ENCODE measurements at regions not wholly inside any gene's neighbourhood (a gene's known extent, or its start where the extent isn't known, plus 50 kb on each side); places are given as distances from the start of the nearest gene placed in this dataset.

- Histone ChIP-seq H3K27me3 (ENCODE audit: insufficient read depth, low read length, poor library complexity) (peaks cover 27% of the 10 kb centered on the region), H3K9me3 (ENCODE audit: insufficient read depth, low read length, severe bottlenecking) (no peaks in the 10 kb centered on the region), H4K20me1 (ENCODE audit: insufficient read depth, low read length) (no peaks in the 10 kb centered on the region), H2AFZ (ENCODE audit: low read depth, low read length) (no peak overlapping the region), H3K27ac (ENCODE audit: low read length) (no peak overlapping the region), H3K4me1 (ENCODE audit: insufficient read depth, low read length) (no peaks in the 10 kb centered on the region), H3K79me2 (ENCODE audit: insufficient read depth, low read length) (no peaks in the 10 kb centered on the region), H3K4me3 (ENCODE audit: low read depth in 1 of 2, low read length in 2 of 2) (no peak overlapping the region), H3K4me2 (ENCODE audit: insufficient read depth, low read length) (no peak overlapping the region), H3K36me3 (ENCODE audit: insufficient read depth, low read length) (no peaks in the 10 kb centered on the region), H3K9ac (ENCODE audit: low read depth, low read length) (no peak overlapping the region)
- TF ChIP-seq EZH2 (IDR thresholded peaks at IDR 0.05; ENCODE audit: borderline replicate concordance, low read depth, low read length, severe bottlenecking), result no peak
- TF ChIP-seq CTCF (IDR thresholded peaks at IDR 0.05; ENCODE audit: borderline replicate concordance, extremely low read depth, low read length, poor library complexity, severe bottlenecking), result no peak
- ATAC-seq (ENCODE audit: insufficient read depth, low read depth) (no peak), DNase-seq (no peak)
Observed at GRCh38 chr2:217632043-217632442, 370.8 kb downstream of the TNS1 start.

DNA sequence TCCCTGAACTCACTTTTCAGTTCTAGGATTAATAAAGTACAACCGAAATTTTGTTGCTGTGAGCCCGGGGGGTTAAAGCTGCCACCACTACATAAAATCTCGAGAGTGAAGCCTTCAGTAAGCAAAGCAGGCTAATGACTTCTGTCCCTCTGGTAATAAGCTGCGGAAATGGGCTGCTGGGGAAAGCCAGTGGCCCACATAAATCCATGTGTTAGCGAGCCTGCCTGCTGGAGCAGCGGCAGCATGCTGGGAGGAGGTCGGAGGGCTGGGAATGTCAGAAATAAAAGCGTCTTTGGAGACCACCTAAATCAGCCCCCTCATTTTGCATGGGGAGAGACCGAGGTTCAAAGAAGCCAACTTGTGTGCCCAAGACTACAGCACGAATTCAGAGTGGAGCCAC is 371.7 kb downstream of the TNS1 start:
- ATAC-seq (ENCODE audit: insufficient read depth, low read depth) (no peak), DNase-seq (no peak)
- H3K4me2 ChIP-seq (ENCODE audit: insufficient read depth, low read length), result no peak overlapping the region
- no peaks in the 10 kb centered on the region for H3K4me1 ChIP-seq (ENCODE audit: insufficient read depth, low read length)
- no peak overlapping the region for H3K4me3 ChIP-seq (ENCODE audit: low read depth in 1 of 2, low read length in 2 of 2)
- H3K9me3 ChIP-seq (ENCODE audit: insufficient read depth, low read length, severe bottlenecking), result no peaks in the 10 kb centered on the region
- no peaks in the 10 kb centered on the region for H4K20me1 ChIP-seq (ENCODE audit: insufficient read depth, low read length)
- no peak overlapping the region for H3K9ac ChIP-seq (ENCODE audit: low read depth, low read length)
- TF ChIP-seq CTCF (IDR thresholded peaks at IDR 0.05; ENCODE audit: borderline replicate concordance, extremely low read depth, low read length, poor library complexity, severe bottlenecking) (no peak), EZH2 (IDR thresholded peaks at IDR 0.05; ENCODE audit: borderline replicate concordance, low read depth, low read length, severe bottlenecking) (no peak)
- no peaks in the 10 kb centered on the region for H3K79me2 ChIP-seq (ENCODE audit: insufficient read depth, low read length)
- no peak overlapping the region for H3K27ac ChIP-seq (ENCODE audit: low read length)
- no peak overlapping the region for H2AFZ ChIP-seq (ENCODE audit: low read depth, low read length)
- H3K27me3 ChIP-seq (ENCODE audit: insufficient read depth, low read length, poor library complexity), result peaks cover 31% of the 10 kb centered on the region
- no peaks in the 10 kb centered on the region for H3K36me3 ChIP-seq (ENCODE audit: insufficient read depth, low read length)

DNA sequence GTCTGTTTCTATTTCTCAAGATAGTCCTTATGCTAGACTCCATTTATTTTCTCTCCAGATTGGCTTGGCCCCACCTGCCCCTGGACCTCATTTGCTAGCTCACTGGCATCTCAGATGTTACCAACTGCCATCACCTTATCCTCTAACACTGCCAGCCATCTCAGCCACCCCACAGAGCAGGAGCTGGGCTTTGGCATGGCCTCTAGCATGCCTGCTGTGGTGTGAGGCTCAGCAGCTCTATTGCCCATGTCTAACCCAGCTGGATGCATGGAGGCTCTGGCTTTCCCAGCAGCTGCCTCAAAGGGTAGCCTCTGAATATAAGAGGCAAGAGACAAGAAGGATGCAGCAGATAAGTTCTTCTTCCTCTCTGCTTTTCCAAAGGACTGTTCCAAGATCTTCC is 373.4 kb downstream of the TNS1 start:
- no peak for ATAC-seq (ENCODE audit: insufficient read depth, low read depth)
- H3K79me2 ChIP-seq (ENCODE audit: insufficient read depth, low read length), result no peaks in the 10 kb centered on the region
- no peak overlapping the region for H3K9ac ChIP-seq (ENCODE audit: low read depth, low read length)
- no peak overlapping the region for H3K4me3 ChIP-seq (ENCODE audit: low read depth in 1 of 2, low read length in 2 of 2)
- H3K9me3 ChIP-seq (ENCODE audit: insufficient read depth, low read length, severe bottlenecking), result no peaks in the 10 kb centered on the region
- H3K27ac ChIP-seq (ENCODE audit: low read length), result no peak overlapping the region
- H3K36me3 ChIP-seq (ENCODE audit: insufficient read depth, low read length), result no peaks in the 10 kb centered on the region
- DNase-seq, result no peak
- no peak overlapping the region for H3K4me2 ChIP-seq (ENCODE audit: insufficient read depth, low read length)
- no peaks in the 10 kb centered on the region for H4K20me1 ChIP-seq (ENCODE audit: insufficient read depth, low read length)
- H3K27me3 ChIP-seq (ENCODE audit: insufficient read depth, low read length, poor library complexity), result peaks cover 31% of the 10 kb centered on the region
- H2AFZ ChIP-seq (ENCODE audit: low read depth, low read length), result no peak overlapping the region
- TF ChIP-seq EZH2 (IDR thresholded peaks at IDR 0.05; ENCODE audit: borderline replicate concordance, low read depth, low read length, severe bottlenecking), result no peak
- TF ChIP-seq CTCF (IDR thresholded peaks at IDR 0.05; ENCODE audit: borderline replicate concordance, extremely low read depth, low read length, poor library complexity, severe bottlenecking), result no peak
- no peaks in the 10 kb centered on the region for H3K4me1 ChIP-seq (ENCODE audit: insufficient read depth, low read length)

GRCh38 chr2:217628061-217628460 is 374.7 kb downstream of the TNS1 start:
- H3K9me3 ChIP-seq (ENCODE audit: insufficient read depth, low read length, severe bottlenecking), result no peaks in the 10 kb centered on the region
- H3K4me3 ChIP-seq (ENCODE audit: low read depth in 1 of 2, low read length in 2 of 2), result no peak overlapping the region
- no peak overlapping the region for H2AFZ ChIP-seq (ENCODE audit: low read depth, low read length)
- H3K27me3 ChIP-seq (ENCODE audit: insufficient read depth, low read length, poor library complexity), result peaks cover 24% of the 10 kb centered on the region
- no peak overlapping the region for H3K4me2 ChIP-seq (ENCODE audit: insufficient read depth, low read length)
- H3K9ac ChIP-seq (ENCODE audit: low read depth, low read length), result no peak overlapping the region
- H3K79me2 ChIP-seq (ENCODE audit: insufficient read depth, low read length), result no peaks in the 10 kb centered on the region
- DNase-seq, result no peak
- TF ChIP-seq EZH2 (IDR thresholded peaks at IDR 0.05; ENCODE audit: borderline replicate concordance, low read depth, low read length, severe bottlenecking), result no peak
- no peak for TF ChIP-seq CTCF (IDR thresholded peaks at IDR 0.05; ENCODE audit: borderline replicate concordance, extremely low read depth, low read length, poor library complexity, severe bottlenecking)
- H3K27ac ChIP-seq (ENCODE audit: low read length), result no peak overlapping the region
- no peaks in the 10 kb centered on the region for H3K36me3 ChIP-seq (ENCODE audit: insufficient read depth, low read length)
- no peaks in the 10 kb centered on the region for H3K4me1 ChIP-seq (ENCODE audit: insufficient read depth, low read length)
- no peak for ATAC-seq (ENCODE audit: insufficient read depth, low read depth)
- H4K20me1 ChIP-seq (ENCODE audit: insufficient read depth, low read length), result no peaks in the 10 kb centered on the region
